ENCODE measurements at regions not wholly inside any gene's neighbourhood (a gene's known extent, or its start where the extent isn't known, plus 50 kb on each side); places are given as distances from the start of the nearest gene placed in this dataset.

DNA sequence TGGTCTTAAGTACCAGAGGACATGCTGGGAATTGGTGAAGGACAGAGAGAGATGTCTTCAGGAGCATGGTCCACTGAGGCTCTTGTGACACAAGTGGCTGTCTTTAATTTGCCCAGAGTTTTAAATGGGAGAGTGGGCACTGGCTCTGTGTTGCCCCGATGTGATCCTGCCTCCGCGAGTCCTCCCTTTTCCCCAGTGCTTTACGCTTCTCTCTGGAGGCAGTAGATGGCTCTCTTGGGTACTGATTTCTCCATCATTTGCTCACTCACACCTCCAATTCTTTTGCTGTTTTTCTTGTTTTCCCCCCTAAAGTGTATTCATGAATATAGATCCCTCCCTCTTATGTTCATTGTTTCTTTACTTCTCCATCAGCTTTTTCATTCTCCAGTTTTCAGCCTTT is 74.3 kb downstream of the EMP1 start:
- H3K4me3 ChIP-seq (replicated peaks; ENCODE audit: low read depth, low read length) = no peak overlapping the region
- DNase-seq (ENCODE audit: low read depth) = no peak
- TF ChIP-seq, protein P1, sequence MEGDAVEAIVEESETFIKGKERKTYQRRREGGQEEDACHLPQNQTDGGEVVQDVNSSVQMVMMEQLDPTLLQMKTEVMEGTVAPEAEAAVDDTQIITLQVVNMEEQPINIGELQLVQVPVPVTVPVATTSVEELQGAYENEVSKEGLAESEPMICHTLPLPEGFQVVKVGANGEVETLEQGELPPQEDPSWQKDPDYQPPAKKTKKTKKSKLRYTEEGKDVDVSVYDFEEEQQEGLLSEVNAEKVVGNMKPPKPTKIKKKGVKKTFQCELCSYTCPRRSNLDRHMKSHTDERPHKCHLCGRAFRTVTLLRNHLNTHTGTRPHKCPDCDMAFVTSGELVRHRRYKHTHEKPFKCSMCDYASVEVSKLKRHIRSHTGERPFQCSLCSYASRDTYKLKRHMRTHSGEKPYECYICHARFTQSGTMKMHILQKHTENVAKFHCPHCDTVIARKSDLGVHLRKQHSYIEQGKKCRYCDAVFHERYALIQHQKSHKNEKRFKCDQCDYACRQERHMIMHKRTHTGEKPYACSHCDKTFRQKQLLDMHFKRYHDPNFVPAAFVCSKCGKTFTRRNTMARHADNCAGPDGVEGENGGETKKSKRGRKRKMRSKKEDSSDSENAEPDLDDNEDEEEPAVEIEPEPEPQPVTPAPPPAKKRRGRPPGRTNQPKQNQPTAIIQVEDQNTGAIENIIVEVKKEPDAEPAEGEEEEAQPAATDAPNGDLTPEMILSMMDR (IDR thresholded peaks at IDR 0.05; ENCODE audit: low read length, missing control alignments) = no peak
